HepG2 (cell line): ENCODE measurements at regions not wholly inside any gene's neighbourhood (a gene's known extent, or its start where the extent isn't known, plus 50 kb on each side); places are given as distances from the start of the nearest gene placed in this dataset.

Experiments
- ATAC-seq: fragments of 200-7000 bp; cut with Tn5 transposase; 3 replicates; pipeline ENCODE4 v1.9.1; 2020; ENCODE audit warnings: mild to moderate bottlenecking, moderate library complexity
- BruUV-seq: library from RNA; stranded (reverse); fragments of 400-500 nt; replicated peaks from 2 replicates; lab custom pipeline; 2021; lab: Mats Ljungman, UMichigan
- CTCF ChIA-PET: fragments of 300-600 bp; formaldehyde crosslinking; extraction: SDS; loops from one replicate; lab custom pipeline; 2021; ENCODE audit warnings: low total read pairs, inconsistent platforms, low intra/inter-chr PET ratio; lab: Yijun Ruan, JAX
- POLR2A ChIA-PET: fragments of 350-600 bp; sonication (Branson Sonifier 250); formaldehyde crosslinking; loops from one replicate; lab custom pipeline; 2020; ENCODE audit warnings: antibody characterized with exemption, inconsistent platforms; lab: Yijun Ruan, JAX
- DNase-seq: peaks from one replicate; pipeline ENCODE4 v3.0.0-alpha.2; 2015; ENCODE audit warnings: low spot score
- FAIRE-seq: peaks from 3 replicates; lab custom pipeline; 2011; peaks lifted over from hg19 to GRCh38; lab: Jason Lieb, UNC
- H2AFZ ChIP-seq: one replicate; pipeline ENCODE4 v1.6.1; 2011; ENCODE audit warnings: low read length, inconsistent platforms
- H3K27ac ChIP-seq: fragments of 300-600 bp; 3 replicates; pipeline ENCODE4 v1.8.0; 2011; ENCODE audit warnings: mixed run types, mild to moderate bottlenecking, mixed read lengths, low read length, inconsistent platforms; ENCODE audit not compliant: insufficient read depth; ENCODE audit errors: extremely low read length
- H3K27me3 ChIP-seq, 2 experiments: fragments of 200-600 bp in 1 of 2; 2 replicates in 1 of 2; 3 replicates in 1 of 2; pipeline versions ENCODE4 v1.6.0 to v1.8.0; 2011; ENCODE audit warnings: low read length in 2 of 2, mild to moderate bottlenecking in 2 of 2, moderate library complexity in 2 of 2, inconsistent platforms in 1 of 2; ENCODE audit not compliant: insufficient read depth in 2 of 2, control insufficient read depth in 1 of 2
- H3K36me3 ChIP-seq, 2 experiments: fragments of 200-600 bp in 1 of 2; replicated peaks in 1 of 2; 2 replicates in 1 of 2; 3 replicates in 1 of 2; pipeline versions ENCODE4 v1.5.1 to v1.8.0; 2011; ENCODE audit warnings: low read length in 2 of 2, inconsistent platforms in 1 of 2; ENCODE audit not compliant: insufficient read depth in 2 of 2, control insufficient read depth in 1 of 2
- H3K4me1 ChIP-seq: 2 replicates; pipeline ENCODE4 v1.5.1; 2012; ENCODE audit warnings: low read length, inconsistent platforms; ENCODE audit not compliant: insufficient read depth
- H3K4me2 ChIP-seq: 2 replicates; pipeline ENCODE4 v1.6.0; 2011; ENCODE audit warnings: low read depth, low read length, inconsistent platforms
- H3K4me3 ChIP-seq, 3 experiments: fragments of 200-600 bp in 1 of 3; sonication (generic), shearing (Covaris generic) in 1 of 3; replicated peaks in 1 of 3; 2 replicates each; pipeline ENCODE4 v1.5.1; 2011 to 2016; ENCODE audit warnings: low read length in 3 of 3, inconsistent platforms in 2 of 3, low read depth in 2 of 3, mild to moderate bottlenecking in 2 of 3, control low read depth in 1 of 3, mixed read lengths in 1 of 3; ENCODE audit not compliant: insufficient read depth in 1 of 3
- H3K79me2 ChIP-seq: one replicate; pipeline ENCODE4 v1.6.1; 2011; ENCODE audit warnings: low read length, inconsistent platforms; ENCODE audit not compliant: insufficient read depth
- H3K9ac ChIP-seq: 2 replicates; pipeline ENCODE4 v1.6.0; 2011; ENCODE audit warnings: mild to moderate bottlenecking, low read depth, low read length, inconsistent platforms; ENCODE audit not compliant: insufficient read depth
- H3K9me3 ChIP-seq: 2 replicates; pipeline ENCODE4 v1.5.1; 2012; ENCODE audit warnings: mild to moderate bottlenecking, low read length
- H4K20me1 ChIP-seq: 2 replicates; pipeline ENCODE4 v1.6.0; 2011; ENCODE audit warnings: inconsistent platforms, mild to moderate bottlenecking, low read length, moderate library complexity; ENCODE audit not compliant: insufficient read depth
- ARID5B ChIP-seq: IDR thresholded peaks from 2 replicates; pipeline ENCODE4 v1.4.0; 2020; ENCODE audit warnings: mild to moderate bottlenecking, missing genetic modification reagents
- ATF7-NPFF ChIP-seq: sonication (generic); formaldehyde crosslinking; IDR thresholded peaks from 2 replicates; pipeline ENCODE4 v1.8.1; 2023; ENCODE audit warnings: mild to moderate bottlenecking, low read depth, missing genetic modification reagents, moderate library complexity
- CHCHD3 ChIP-seq: sonication (generic); formaldehyde crosslinking; IDR thresholded peaks from 2 replicates; pipeline ENCODE4 v1.8.0; 2022; ENCODE audit warnings: mild to moderate bottlenecking, missing genetic modification reagents, moderate library complexity
- GLMP ChIP-seq: sonication (generic); formaldehyde crosslinking; IDR thresholded peaks from 2 replicates; pipeline ENCODE4 v1.9.0; 2021; ENCODE audit warnings: missing genetic modification reagents, mild to moderate bottlenecking, borderline replicate concordance
- HOXA9 ChIP-seq: sonication (generic); formaldehyde crosslinking; IDR thresholded peaks from 2 replicates; pipeline ENCODE4 v1.8.1; 2022; ENCODE audit warnings: missing genetic modification reagents, mild to moderate bottlenecking, moderate library complexity, borderline replicate concordance
- PRDM15 ChIP-seq: sonication (generic); formaldehyde crosslinking; IDR thresholded peaks from 2 replicates; pipeline ENCODE4 v1.4.0; 2020; ENCODE audit warnings: missing genetic modification reagents
- SMC3 ChIP-seq: IDR thresholded peaks from 2 replicates; pipeline ENCODE4 v1.6.1; 2011; ENCODE audit warnings: low read length, improper control_type of control experiment
- ZNF652 ChIP-seq: IDR thresholded peaks from 2 replicates; pipeline ENCODE4 v1.6.1; 2016; ENCODE audit warnings: low read depth, borderline replicate concordance
- ZNF816 ChIP-seq: sonication (generic); formaldehyde crosslinking; IDR thresholded peaks from 2 replicates; pipeline ENCODE4 v1.8.0; 2022; ENCODE audit warnings: missing genetic modification reagents, mild to moderate bottlenecking, borderline replicate concordance
- WGBS: methylation state at CpG from one replicate; pipeline ENCODE4 v1.1.6; 2017; ENCODE audit warnings: low lambda C conversion rate; 5-methylcytosine and 5-hydroxymethylcytosine counted together
- in situ Hi-C: cut with HindIII; loops from 2 replicates; pipeline ENCODE4 v1.10.0; 2017; ENCODE audit warnings: low pct_unique_long_range_greater_than_20kb; ENCODE audit not compliant: extremely low pct_ligation_motif_present
- intact Hi-C: fragments of 100-400 bp; cut with micrococcal nuclease; formaldehyde crosslinking; loops from one replicate; pipeline ENCODE4 v1.10.0; 2022; ENCODE audit not compliant: unreplicated experiment
- TF ChIP-seq, protein P1 (sequence below): IDR thresholded peaks from 2 replicates; pipeline ENCODE4 v1.6.1; 2018; ENCODE audit warnings: missing genetic modification reagents

- in situ Hi-C loops = no loop called here
- H3K9me3 ChIP-seq = peaks cover 11% of the 10 kb centered on the region; the same call in 1 of the 2 replicates
- POLR2A ChIA-PET = interaction anchor here (0.8 to 4.1 kb wide), 8 partner anchors 10 to 190 kb away, joined by 3 to 38 read pairs (median 6); no protein-coding TSS in a partner anchor
- H3K4me2 ChIP-seq = no peak overlapping the region
- H4K20me1 ChIP-seq = no peaks in the 10 kb centered on the region
- FAIRE-seq (no peak), ATAC-seq (no peak), DNase-seq (no peak)
- no peaks in the 10 kb centered on the region for H3K36me3 ChIP-seq
- H3K4me1 ChIP-seq = peaks cover 96% of the 10 kb centered on the region
- peak overlapping the region; percentile 88 for H3K27ac ChIP-seq
- BruUV-seq = no TSS peak
- CTCF ChIA-PET = no interaction called here
- H3K4me3 ChIP-seq = no peak overlapping the region
- TF ChIP-seq ZNF816 (CRISPR knock-in tag) (no peak), ATF7-NPFF (no peak), ARID5B (CRISPR knock-in tag) (no peak), GLMP (CRISPR knock-in tag) (no peak), SMC3 (no peak), HOXA9 (CRISPR knock-in tag) (no peak), ZNF652 (CRISPR knock-in tag) (no peak), PRDM15 (CRISPR knock-in tag) (no peak), CHCHD3 (CRISPR knock-in tag) (no peak)
- TF ChIP-seq, protein P1, sequence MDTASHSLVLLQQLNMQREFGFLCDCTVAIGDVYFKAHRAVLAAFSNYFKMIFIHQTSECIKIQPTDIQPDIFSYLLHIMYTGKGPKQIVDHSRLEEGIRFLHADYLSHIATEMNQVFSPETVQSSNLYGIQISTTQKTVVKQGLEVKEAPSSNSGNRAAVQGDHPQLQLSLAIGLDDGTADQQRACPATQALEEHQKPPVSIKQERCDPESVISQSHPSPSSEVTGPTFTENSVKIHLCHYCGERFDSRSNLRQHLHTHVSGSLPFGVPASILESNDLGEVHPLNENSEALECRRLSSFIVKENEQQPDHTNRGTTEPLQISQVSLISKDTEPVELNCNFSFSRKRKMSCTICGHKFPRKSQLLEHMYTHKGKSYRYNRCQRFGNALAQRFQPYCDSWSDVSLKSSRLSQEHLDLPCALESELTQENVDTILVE (CRISPR knock-in tag) = no peak
- 89% methylated on average over 5 of the region's 5 CpGs for WGBS
- no peak overlapping the region for H3K9ac ChIP-seq
- intact Hi-C loops = loop anchor here (5.0 kb wide), 1 partner anchor 177 kb away; no protein-coding TSS in a partner anchor
- H3K27me3 ChIP-seq = no peaks in the 10 kb centered on the region
- H2AFZ ChIP-seq = no peak overlapping the region
- H3K79me2 ChIP-seq = no peaks in the 10 kb centered on the region
Measured at GRCh38 chr2:234864506-234864905, 87.3 kb upstream of the SH3BP4 start.
